HCT116 (cell line): ENCODE measurements at regions not wholly inside any gene's neighbourhood (a gene's known extent, or its start where the extent isn't known, plus 50 kb on each side); places are given as distances from the start of the nearest gene placed in this dataset.

Source experiments
- ATAC-seq: fragments of 200-7000 bp; cut with Tn5 transposase; 2 replicates; pipeline ENCODE4 v1.9.1; 2020; ENCODE audit warnings: mild to moderate bottlenecking, moderate library complexity
- BruUV-seq: library from RNA; stranded (reverse); fragments of 400-500 nt; replicated peaks from 2 replicates; lab custom pipeline; 2021; lab: Mats Ljungman, UMichigan
- CTCF ChIA-PET: fragments of 300-600 bp; sonication (Branson Sonifier 250); formaldehyde crosslinking; loops from one replicate; lab custom pipeline; 2021; ENCODE audit warnings: antibody characterized with exemption; lab: Charles Lee
- POLR2A ChIA-PET: fragments of 300-600, 350-600 bp; sonication (Branson Sonifier 250); formaldehyde crosslinking; loops from one replicate; lab custom pipeline; 2021; ENCODE audit warnings: antibody characterized with exemption; lab: Charles Lee
- RAD21 ChIA-PET, 2 experiments: fragments of 300-600 bp; sonication (Branson Sonifier 250); formaldehyde crosslinking; loops; one replicate each; lab custom pipeline; 2023; ENCODE audit warnings: low total read pairs in 2 of 2; ENCODE audit not compliant: uncharacterized antibody in 2 of 2, unreplicated experiment in 2 of 2, low non-redundant PET in 1 of 2; lab: Charles Lee
- DNase-seq: peaks from one replicate; pipeline ENCODE4 v3.0.0-alpha.2; 2010; ENCODE audit warnings: low read depth, low spot score
- H2AFZ ChIP-seq: fragments of 200-600 bp; shearing (Covaris generic), sonication (generic); 2 replicates; pipeline ENCODE4 v1.6.1; 2017; ENCODE audit warnings: low read depth, mixed run types, mixed read lengths, antibody characterized with exemption, low read length; ENCODE audit not compliant: poor library complexity, severe bottlenecking
- H3K27ac ChIP-seq: 2 replicates; pipeline ENCODE4 v1.5.1; 2012; ENCODE audit warnings: low read depth, low read length
- H3K27me3 ChIP-seq: fragments of 200-600 bp; sonication (generic); 2 replicates; pipeline ENCODE4 v1.6.1; 2016; ENCODE audit warnings: mixed run types, low read length, mixed read lengths; ENCODE audit not compliant: insufficient read depth
- H3K36me3 ChIP-seq, 2 experiments: fragments of 200-500 bp in 1 of 2; fragments of 200-600 bp in 1 of 2; sonication (Bioruptor generic) in 1 of 2; sonication (generic) in 1 of 2; 2 replicates each; pipeline versions ENCODE4 v1.5.1 to v1.6.1; 2014 to 2016; ENCODE audit warnings: low read length in 2 of 2, inconsistent platforms in 1 of 2, mixed read lengths in 1 of 2, mixed run types in 1 of 2; ENCODE audit not compliant: insufficient read depth in 2 of 2, control insufficient read depth in 1 of 2
- H3K4me1 ChIP-seq, 2 experiments: fragments of 200-600 bp in 1 of 2; sonication (generic) in 1 of 2; 2 replicates each; pipeline versions ENCODE4 v1.5.1 to v1.6.1; 2012 to 2017; ENCODE audit warnings: low read length in 2 of 2, inconsistent platforms in 1 of 2, mild to moderate bottlenecking in 1 of 2, mixed read lengths in 1 of 2, mixed run types in 1 of 2, moderate library complexity in 1 of 2; ENCODE audit not compliant: insufficient read depth in 2 of 2, control insufficient read depth in 1 of 2
- H3K4me2 ChIP-seq: fragments of 200-600 bp; sonication (generic); 2 replicates; pipeline ENCODE4 v1.6.1; 2017; ENCODE audit warnings: mixed run types, low read length, mixed read lengths
- H3K4me3 ChIP-seq, 2 experiments: fragments of 200-600 bp in 1 of 2; sonication (generic) in 1 of 2; replicated peaks in 1 of 2; 2 replicates each; pipeline ENCODE4 v1.5.1; 2011 to 2016; ENCODE audit warnings: low read length in 2 of 2, control low read depth in 1 of 2, low read depth in 1 of 2, mild to moderate bottlenecking in 1 of 2, mixed read lengths in 1 of 2, mixed run types in 1 of 2
- H3K79me2 ChIP-seq: fragments of 200-600 bp; sonication (generic); 2 replicates; pipeline ENCODE4 v1.6.1; 2017; ENCODE audit warnings: mild to moderate bottlenecking, mixed run types, low read length, moderate library complexity, mixed read lengths; ENCODE audit not compliant: insufficient read depth
- H3K9ac ChIP-seq: fragments of 200-600 bp; sonication (generic); 2 replicates; pipeline ENCODE4 v1.6.1; 2016; ENCODE audit warnings: low read length, mixed read lengths
- H3K9me2 ChIP-seq: fragments of 200-600 bp; sonication (generic), shearing (Covaris generic); 2 replicates; pipeline ENCODE4 v1.6.1; 2017; ENCODE audit warnings: mixed run types, mild to moderate bottlenecking, moderate library complexity; ENCODE audit not compliant: insufficient read depth
- H3K9me3 ChIP-seq, 2 experiments: fragments of 200-500 bp in 1 of 2; fragments of 200-600 bp in 1 of 2; sonication (Bioruptor generic) in 1 of 2; sonication (generic) in 1 of 2; 2 replicates each; pipeline ENCODE4 v1.6.1; 2014 to 2017; ENCODE audit warnings: low read length in 2 of 2, mixed read lengths in 2 of 2, inconsistent platforms in 1 of 2, low read depth in 1 of 2, mild to moderate bottlenecking in 1 of 2, mixed run types in 1 of 2, moderate library complexity in 1 of 2; ENCODE audit not compliant: control insufficient read depth in 1 of 2, insufficient read depth in 1 of 2
- H4K20me1 ChIP-seq: fragments of 200-600 bp; sonication (generic), shearing (Covaris generic); 2 replicates; pipeline ENCODE4 v1.6.1; 2017; ENCODE audit warnings: mixed run types, mild to moderate bottlenecking, moderate library complexity; ENCODE audit not compliant: insufficient read depth
- CBX3 ChIP-seq: IDR thresholded peaks from 2 replicates; pipeline ENCODE4 v1.6.1; 2012; ENCODE audit warnings: low read depth
- EGR1 ChIP-seq: IDR thresholded peaks from 2 replicates; pipeline ENCODE4 v1.6.1; 2012; ENCODE audit warnings: low read depth
- JUND ChIP-seq: IDR thresholded peaks from 2 replicates; pipeline ENCODE4 v1.6.1; 2012
- RAD21 ChIP-seq: IDR thresholded peaks from 2 replicates; pipeline ENCODE4 v1.6.1; 2012; ENCODE audit warnings: low read depth, mild to moderate bottlenecking
- SIN3A ChIP-seq: IDR thresholded peaks from 2 replicates; pipeline ENCODE4 v1.6.1; 2012; ENCODE audit warnings: low read depth
- ZFX ChIP-seq: fragments of 450-650 bp; IDR thresholded peaks from 2 replicates; pipeline ENCODE4 v1.6.1; 2017
- ZNF274 ChIP-seq: fragments of 200-500 bp; sonication (Bioruptor generic); IDR thresholded peaks from 2 replicates; pipeline ENCODE4 v1.6.1; 2014; ENCODE audit warnings: mild to moderate bottlenecking, low read depth, low read length, inconsistent platforms
- intact Hi-C: fragments of 100-400 bp; cut with micrococcal nuclease; formaldehyde crosslinking; loops from 2 replicates; pipeline ENCODE4 v1.10.0; 2022
- TF ChIP-seq, protein P1 (sequence below): IDR thresholded peaks from 2 replicates; pipeline ENCODE4 v1.6.1; 2012; ENCODE audit warnings: low read depth
- TF ChIP-seq, protein P2 (sequence below): IDR thresholded peaks from 2 replicates; pipeline ENCODE4 v1.6.1; 2011; ENCODE audit warnings: mild to moderate bottlenecking, low read length, moderate library complexity; ENCODE audit not compliant: insufficient replicate concordance; ENCODE audit errors: extremely low read depth

DNA sequence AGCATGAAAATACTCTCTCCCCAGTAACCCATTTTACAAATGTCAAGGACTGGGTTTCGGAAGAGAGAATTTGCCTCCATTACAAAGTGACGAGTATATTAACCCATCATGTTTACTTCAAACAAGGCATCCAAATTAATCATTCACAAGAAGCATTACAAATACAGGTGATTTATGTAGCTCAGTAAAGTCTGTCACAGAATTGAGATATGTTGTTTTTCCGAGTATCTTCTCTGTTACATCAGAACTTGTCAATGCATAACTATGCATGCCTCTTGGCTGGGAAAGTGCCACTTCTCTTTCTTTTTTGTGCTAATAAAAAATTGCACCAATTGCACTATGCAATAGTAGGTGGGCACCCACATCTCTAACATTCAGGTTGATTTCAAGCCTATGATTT, 158.2 kb downstream of the AREG start:
- Histone ChIP-seq H3K4me1 (peaks cover 0 to 2% of the 10 kb centered on the region in 2 experiments; a peak in 2 of 4 replicates), H3K36me3 (no peaks in the 10 kb centered on the region; a peak in 1 of 4 replicates), H3K9ac (no peak overlapping the region), H3K27ac (no peak overlapping the region), H2AFZ (no peak overlapping the region), H3K79me2 (no peaks in the 10 kb centered on the region), H4K20me1 (no peaks in the 10 kb centered on the region), H3K9me3 (no peaks in the 10 kb centered on the region; a peak in 1 of 4 replicates), H3K4me3 (no peak overlapping the region), H3K9me2 (no peaks in the 10 kb centered on the region), H3K4me2 (no peak overlapping the region), H3K27me3 (no peaks in the 10 kb centered on the region)
- RAD21 ChIA-PET: no interaction called here
- CTCF ChIA-PET: no interaction called here
- POLR2A ChIA-PET: no interaction called here
- intact Hi-C loops: no loop called here
- BruUV-seq: no TSS peak
- DNase-seq (no peak), ATAC-seq (no peak)
- TF ChIP-seq ZNF274: no peak
- TF ChIP-seq, protein P1, sequence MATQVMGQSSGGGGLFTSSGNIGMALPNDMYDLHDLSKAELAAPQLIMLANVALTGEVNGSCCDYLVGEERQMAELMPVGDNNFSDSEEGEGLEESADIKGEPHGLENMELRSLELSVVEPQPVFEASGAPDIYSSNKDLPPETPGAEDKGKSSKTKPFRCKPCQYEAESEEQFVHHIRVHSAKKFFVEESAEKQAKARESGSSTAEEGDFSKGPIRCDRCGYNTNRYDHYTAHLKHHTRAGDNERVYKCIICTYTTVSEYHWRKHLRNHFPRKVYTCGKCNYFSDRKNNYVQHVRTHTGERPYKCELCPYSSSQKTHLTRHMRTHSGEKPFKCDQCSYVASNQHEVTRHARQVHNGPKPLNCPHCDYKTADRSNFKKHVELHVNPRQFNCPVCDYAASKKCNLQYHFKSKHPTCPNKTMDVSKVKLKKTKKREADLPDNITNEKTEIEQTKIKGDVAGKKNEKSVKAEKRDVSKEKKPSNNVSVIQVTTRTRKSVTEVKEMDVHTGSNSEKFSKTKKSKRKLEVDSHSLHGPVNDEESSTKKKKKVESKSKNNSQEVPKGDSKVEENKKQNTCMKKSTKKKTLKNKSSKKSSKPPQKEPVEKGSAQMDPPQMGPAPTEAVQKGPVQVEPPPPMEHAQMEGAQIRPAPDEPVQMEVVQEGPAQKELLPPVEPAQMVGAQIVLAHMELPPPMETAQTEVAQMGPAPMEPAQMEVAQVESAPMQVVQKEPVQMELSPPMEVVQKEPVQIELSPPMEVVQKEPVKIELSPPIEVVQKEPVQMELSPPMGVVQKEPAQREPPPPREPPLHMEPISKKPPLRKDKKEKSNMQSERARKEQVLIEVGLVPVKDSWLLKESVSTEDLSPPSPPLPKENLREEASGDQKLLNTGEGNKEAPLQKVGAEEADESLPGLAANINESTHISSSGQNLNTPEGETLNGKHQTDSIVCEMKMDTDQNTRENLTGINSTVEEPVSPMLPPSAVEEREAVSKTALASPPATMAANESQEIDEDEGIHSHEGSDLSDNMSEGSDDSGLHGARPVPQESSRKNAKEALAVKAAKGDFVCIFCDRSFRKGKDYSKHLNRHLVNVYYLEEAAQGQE: no peak
- no peak for TF ChIP-seq ZFX

DNA sequence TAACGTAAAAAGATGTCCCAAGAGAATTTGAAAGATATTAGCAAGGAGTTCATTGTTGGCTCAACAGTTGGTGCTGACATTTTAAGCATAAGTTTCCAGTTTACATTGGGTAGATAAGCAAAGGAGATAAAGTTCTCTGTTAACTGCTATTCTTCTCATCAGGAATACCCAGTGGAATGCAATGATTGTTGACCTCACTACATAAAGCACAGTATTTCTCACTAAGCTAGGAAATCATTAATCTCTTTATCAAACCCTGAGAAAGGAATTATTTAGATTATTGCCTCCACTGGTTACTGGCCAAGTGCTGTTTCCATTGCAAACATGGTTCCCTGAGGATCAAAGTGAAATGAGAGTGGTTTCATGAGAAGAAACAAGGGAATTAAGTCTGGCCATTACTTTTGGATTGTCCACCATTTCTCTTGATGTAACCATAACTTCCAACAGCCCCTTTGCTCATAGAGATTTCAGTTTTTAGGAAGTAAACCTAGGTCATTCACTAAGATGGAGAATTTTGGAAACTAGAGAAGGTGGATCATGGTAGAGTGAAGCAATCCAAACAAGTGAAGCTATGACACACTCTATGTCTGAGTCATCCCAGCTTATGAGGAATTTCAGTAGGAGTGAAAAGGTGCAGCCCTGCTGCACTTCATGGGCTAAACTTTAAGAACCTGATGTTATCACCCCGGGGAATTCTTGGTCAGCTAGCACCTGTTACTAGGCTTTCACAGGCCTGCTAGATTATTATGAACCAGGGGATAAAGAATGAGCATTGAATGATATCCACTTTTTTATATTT, 163.4 kb downstream of the AREG start:
- ATAC-seq (peak; percentile 78), DNase-seq (no peak)
- H3K4me1 ChIP-seq: peaks cover 7 to 20% of the 10 kb centered on the region in 2 experiments
- intact Hi-C loops: no loop called here
- H3K9ac ChIP-seq: no peak overlapping the region
- no TSS peak for BruUV-seq
- POLR2A ChIA-PET: interaction anchor here (2.0 kb wide), 1 partner anchor 14 kb away, joined by 5 read pairs; no protein-coding TSS in a partner anchor
- H3K79me2 ChIP-seq: no peaks in the 10 kb centered on the region
- H3K36me3 ChIP-seq: no peaks in the 10 kb centered on the region
- H2AFZ ChIP-seq: no peak overlapping the region
- H4K20me1 ChIP-seq: no peaks in the 10 kb centered on the region
- peak overlapping the region; percentile 10; the same call in 1 of the 2 replicates for H3K27ac ChIP-seq
- no peaks in the 10 kb centered on the region for H3K27me3 ChIP-seq
- H3K4me3 ChIP-seq: no peak overlapping the region
- peak overlapping the region; percentile 15; the same call in 1 of the 2 replicates for H3K4me2 ChIP-seq
- no peaks in the 10 kb centered on the region for H3K9me3 ChIP-seq
- RAD21 ChIA-PET: no interaction called here
- CTCF ChIA-PET: no interaction called here
- no peaks in the 10 kb centered on the region for H3K9me2 ChIP-seq
- TF ChIP-seq RAD21: no peak
- TF ChIP-seq, protein P1: no peak
- TF ChIP-seq, protein P2, sequence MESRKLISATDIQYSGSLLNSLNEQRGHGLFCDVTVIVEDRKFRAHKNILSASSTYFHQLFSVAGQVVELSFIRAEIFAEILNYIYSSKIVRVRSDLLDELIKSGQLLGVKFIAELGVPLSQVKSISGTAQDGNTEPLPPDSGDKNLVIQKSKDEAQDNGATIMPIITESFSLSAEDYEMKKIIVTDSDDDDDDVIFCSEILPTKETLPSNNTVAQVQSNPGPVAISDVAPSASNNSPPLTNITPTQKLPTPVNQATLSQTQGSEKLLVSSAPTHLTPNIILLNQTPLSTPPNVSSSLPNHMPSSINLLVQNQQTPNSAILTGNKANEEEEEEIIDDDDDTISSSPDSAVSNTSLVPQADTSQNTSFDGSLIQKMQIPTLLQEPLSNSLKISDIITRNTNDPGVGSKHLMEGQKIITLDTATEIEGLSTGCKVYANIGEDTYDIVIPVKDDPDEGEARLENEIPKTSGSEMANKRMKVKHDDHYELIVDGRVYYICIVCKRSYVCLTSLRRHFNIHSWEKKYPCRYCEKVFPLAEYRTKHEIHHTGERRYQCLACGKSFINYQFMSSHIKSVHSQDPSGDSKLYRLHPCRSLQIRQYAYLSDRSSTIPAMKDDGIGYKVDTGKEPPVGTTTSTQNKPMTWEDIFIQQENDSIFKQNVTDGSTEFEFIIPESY: no peak
- no peak for TF ChIP-seq SIN3A
- peak; percentile 85 for TF ChIP-seq CBX3
- TF ChIP-seq EGR1: no peak
- TF ChIP-seq JUND: peak; percentile 70
